CD4-positive, alpha-beta memory T cell (primary cell): ENCODE measurements at regions not wholly inside any gene's neighbourhood (a gene's known extent, or its start where the extent isn't known, plus 50 kb on each side); places are given as distances from the start of the nearest gene placed in this dataset.

ENCODE experiments used
- CTCF ChIA-PET: fragments of 350-600 bp; sonication (Branson Sonifier 250); formaldehyde crosslinking; loops from one replicate; lab custom pipeline; 2021; ENCODE audit warnings: inconsistent platforms; ENCODE audit not compliant: partially characterized antibody; lab: Charles Lee
- POLR2A ChIA-PET: fragments of 350-600 bp; sonication (Branson Sonifier 250); formaldehyde crosslinking; loops from one replicate; lab custom pipeline; 2021; ENCODE audit not compliant: partially characterized antibody; lab: Charles Lee
- DNase-seq, 5 donors: peaks; one replicate each; pipeline versions ENCODE4 v3.0.0 to v3.0.0-alpha.2; 2020 to 2022; ENCODE audit warnings: mixed read lengths in 1 of 5
- H3K27ac ChIP-seq: one replicate; pipeline ENCODE4 v1.7.0; 2013; ENCODE audit warnings: low read depth, low read length
- H3K27me3 ChIP-seq: 2 replicates; pipeline ENCODE4 v1.7.0; 2013; ENCODE audit warnings: mild to moderate bottlenecking, low read length, moderate library complexity; ENCODE audit not compliant: insufficient read depth
- H3K36me3 ChIP-seq: 2 replicates; pipeline ENCODE4 v1.7.0; 2013; ENCODE audit warnings: mild to moderate bottlenecking, low read length, moderate library complexity; ENCODE audit not compliant: insufficient read depth
- H3K4me1 ChIP-seq: 2 replicates; pipeline ENCODE4 v1.7.0; 2013; ENCODE audit warnings: mild to moderate bottlenecking, low read length, moderate library complexity; ENCODE audit not compliant: insufficient read depth
- H3K4me3 ChIP-seq, 2 donors: one replicate each; pipeline ENCODE4 v1.7.0; 2013; ENCODE audit warnings: low read length in 2 of 2, mild to moderate bottlenecking in 1 of 2
- H3K9me3 ChIP-seq, 2 donors: one replicate each; pipeline ENCODE4 v1.7.0; 2013; ENCODE audit warnings: low read length in 2 of 2, control low read depth in 1 of 2; ENCODE audit not compliant: control insufficient read depth in 1 of 2
- H3K27ac Mint-ChIP-seq, 7 donors: one replicate each; pipeline ENCODE4 v1.8.0; 2020 to 2021; ENCODE audit warnings: mixed read lengths in 7 of 7, mild to moderate bottlenecking in 6 of 7, inconsistent platforms in 3 of 7, moderate library complexity in 3 of 7
- H3K27me3 Mint-ChIP-seq, 2 donors: one replicate each; pipeline ENCODE4 v1.8.0; 2020 to 2021; ENCODE audit warnings: mixed read lengths in 2 of 2
- H3K36me3 Mint-ChIP-seq, 2 donors: one replicate each; pipeline ENCODE4 v1.8.0; 2020 to 2021; ENCODE audit warnings: mixed read lengths in 2 of 2, inconsistent platforms in 1 of 2, mild to moderate bottlenecking in 1 of 2
- H3K4me1 Mint-ChIP-seq, 4 donors: one replicate each; pipeline ENCODE4 v1.8.0; 2020 to 2021; ENCODE audit warnings: mixed read lengths in 4 of 4, mild to moderate bottlenecking in 1 of 4
- H3K4me3 Mint-ChIP-seq, 8 donors: one replicate each; pipeline ENCODE4 v1.8.0; 2020 to 2021; ENCODE audit warnings: mixed read lengths in 8 of 8, mild to moderate bottlenecking in 7 of 8, moderate library complexity in 6 of 8, inconsistent platforms in 3 of 8
- H3K9me3 Mint-ChIP-seq, 8 donors: one replicate each; pipeline ENCODE4 v1.8.0; 2020 to 2021; ENCODE audit warnings: mixed read lengths in 8 of 8, mild to moderate bottlenecking in 5 of 8, inconsistent platforms in 3 of 8, moderate library complexity in 1 of 8
- intact Hi-C: fragments of 100-400 bp; cut with micrococcal nuclease; formaldehyde crosslinking; loops from one replicate; pipeline ENCODE4 v1.15.1; 2023

DNA sequence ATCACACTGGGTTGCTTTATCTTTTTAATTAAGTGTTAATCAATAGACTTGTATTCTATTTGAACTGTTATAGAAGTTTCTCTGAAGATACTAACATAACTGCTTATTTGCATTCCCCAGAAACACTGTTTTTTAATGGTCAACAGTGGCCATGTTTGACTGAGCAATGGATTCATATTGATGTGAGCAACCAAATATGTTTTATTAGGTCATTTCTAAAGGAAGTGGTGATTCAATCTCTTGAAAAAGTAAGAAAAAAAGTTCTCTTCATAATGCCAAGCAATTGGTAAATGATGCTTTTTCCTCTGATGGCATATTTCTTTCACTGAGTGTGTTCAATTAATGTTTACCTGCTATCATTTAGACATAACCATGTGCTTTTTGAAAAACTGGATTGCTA, 593.0 kb upstream of the CITED2 start:
- Mint-ChIP-seq H3K36me3 (no peaks in the 10 kb centered on the region), H3K27ac (no peak overlapping the region), H3K27me3 (peaks cover 0 to 3% of the 10 kb centered on the region in 2 donors), H3K9me3 (no peaks in the 10 kb centered on the region), H3K4me3 (no peak overlapping the region), H3K4me1 (no peaks in the 10 kb centered on the region)
- ChIA-PET CTCF (no interaction called here), POLR2A (no interaction called here)
- intact Hi-C loops: no loop called here
- DNase-seq: no peak
- no peak overlapping the region for H3K27ac ChIP-seq
- no peaks in the 10 kb centered on the region for H3K36me3 ChIP-seq
- H3K4me1 ChIP-seq: no peaks in the 10 kb centered on the region
- H3K4me3 ChIP-seq: no peak overlapping the region
- no peaks in the 10 kb centered on the region for H3K9me3 ChIP-seq
- H3K27me3 ChIP-seq: no peaks in the 10 kb centered on the region

GRCh38 chr6:139965393-139965792, 590.9 kb upstream of the CITED2 start:
- POLR2A ChIA-PET: no interaction called here
- Mint-ChIP-seq H3K36me3 (no peaks in the 10 kb centered on the region), H3K4me3 (no peak overlapping the region), H3K27ac (no peak overlapping the region), H3K9me3 (no peaks in the 10 kb centered on the region), H3K4me1 (no peaks in the 10 kb centered on the region), H3K27me3 (peaks cover 0 to 3% of the 10 kb centered on the region in 2 donors)
- Histone ChIP-seq H3K9me3 (no peaks in the 10 kb centered on the region), H3K36me3 (no peaks in the 10 kb centered on the region), H3K4me3 (no peak overlapping the region), H3K27me3 (no peaks in the 10 kb centered on the region), H3K27ac (no peak overlapping the region), H3K4me1 (no peaks in the 10 kb centered on the region)
- intact Hi-C loops: no loop called here
- no peak for DNase-seq
- CTCF ChIA-PET: no interaction called here

GRCh38 chr6:139964737-139965136, 590.3 kb upstream of the CITED2 start:
- H3K27me3 Mint-ChIP-seq: peaks cover 0 to 3% of the 10 kb centered on the region in 2 donors
- Histone ChIP-seq H3K27me3 (no peaks in the 10 kb centered on the region), H3K36me3 (no peaks in the 10 kb centered on the region), H3K4me1 (no peaks in the 10 kb centered on the region), H3K27ac (no peak overlapping the region), H3K4me3 (no peak overlapping the region), H3K9me3 (no peaks in the 10 kb centered on the region)
- H3K4me1 Mint-ChIP-seq: no peaks in the 10 kb centered on the region
- H3K4me3 Mint-ChIP-seq: no peak overlapping the region
- CTCF ChIA-PET: interaction anchor here (0.5 to 1.2 kb wide), 2 partner anchors 99 to 595 kb away, joined by 3 read pairs; no protein-coding TSS in a partner anchor
- H3K36me3 Mint-ChIP-seq: no peaks in the 10 kb centered on the region
- intact Hi-C loops: no loop called here
- POLR2A ChIA-PET: no interaction called here
- H3K9me3 Mint-ChIP-seq: no peaks in the 10 kb centered on the region
- DNase-seq: no peak
- H3K27ac Mint-ChIP-seq: no peak overlapping the region

DNA sequence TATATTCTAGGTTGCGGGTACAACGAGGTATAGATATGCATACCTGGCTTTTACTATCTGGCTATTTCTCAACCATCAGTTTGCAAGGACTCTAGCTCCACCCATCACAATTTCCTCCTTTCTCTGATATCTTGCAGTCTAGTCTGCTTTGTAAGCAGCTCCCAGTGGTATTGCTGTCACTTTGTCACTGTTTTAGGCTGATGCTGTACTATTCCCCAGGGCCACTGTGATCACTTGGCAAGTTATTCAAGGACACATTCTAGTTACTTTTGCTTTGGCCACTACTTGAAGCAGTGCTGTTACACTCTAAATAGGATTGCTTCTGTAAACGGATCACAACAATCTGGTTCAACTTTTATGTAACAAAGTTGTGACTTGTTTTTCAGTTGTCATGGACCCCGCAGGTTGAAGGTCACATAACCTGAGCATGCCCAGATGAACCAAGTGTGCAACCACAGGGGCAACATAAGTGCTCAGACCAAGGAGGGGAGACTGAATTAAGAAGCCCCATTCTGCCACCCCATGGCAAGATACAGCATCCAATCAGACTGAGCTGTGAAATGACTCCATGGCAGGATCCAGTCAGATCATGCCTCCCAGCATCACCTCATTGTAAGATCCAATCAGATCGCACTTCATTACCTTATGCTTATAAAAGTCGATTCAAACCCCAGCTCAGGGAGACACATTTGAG, 588.4 kb upstream of the CITED2 start:
- Histone ChIP-seq H3K27ac (no peak overlapping the region), H3K36me3 (no peaks in the 10 kb centered on the region), H3K9me3 (no peaks in the 10 kb centered on the region), H3K4me1 (no peaks in the 10 kb centered on the region), H3K27me3 (no peaks in the 10 kb centered on the region), H3K4me3 (no peak overlapping the region)
- POLR2A ChIA-PET: no interaction called here
- Mint-ChIP-seq H3K4me3 (no peak overlapping the region), H3K4me1 (no peaks in the 10 kb centered on the region), H3K27me3 (no peaks in the 10 kb centered on the region), H3K9me3 (no peaks in the 10 kb centered on the region), H3K27ac (no peak overlapping the region), H3K36me3 (no peaks in the 10 kb centered on the region)
- CTCF ChIA-PET: interaction anchor here (0.7 kb wide), 1 partner anchor 593 kb away, joined by 3 read pairs; no protein-coding TSS in a partner anchor
- DNase-seq: no peak
- intact Hi-C loops: no loop called here

DNA sequence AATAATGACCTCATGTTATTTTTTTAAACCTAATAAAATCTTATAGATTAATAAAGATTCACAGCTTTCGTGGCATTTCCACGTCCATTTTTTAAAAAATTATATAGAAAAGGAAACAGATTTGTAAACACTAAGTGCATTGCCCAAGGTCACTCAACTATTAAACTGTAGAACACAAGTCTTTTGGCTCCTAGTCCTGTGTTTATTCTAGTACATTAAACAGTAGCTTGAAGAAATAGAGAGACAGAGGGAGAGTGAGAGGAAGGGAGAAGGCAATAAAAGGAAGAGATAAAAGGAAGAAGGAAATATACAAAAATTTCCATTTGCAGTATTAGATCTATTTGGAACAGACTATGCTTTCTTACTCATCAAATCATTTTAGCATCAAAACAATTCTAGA, 586.7 kb upstream of the CITED2 start:
- Histone ChIP-seq H3K4me1 (no peaks in the 10 kb centered on the region), H3K36me3 (no peaks in the 10 kb centered on the region), H3K27ac (no peak overlapping the region), H3K4me3 (no peak overlapping the region), H3K27me3 (no peaks in the 10 kb centered on the region), H3K9me3 (no peaks in the 10 kb centered on the region)
- Mint-ChIP-seq H3K9me3 (no peaks in the 10 kb centered on the region), H3K36me3 (no peaks in the 10 kb centered on the region), H3K4me1 (no peaks in the 10 kb centered on the region), H3K27me3 (no peaks in the 10 kb centered on the region), H3K27ac (no peak overlapping the region), H3K4me3 (no peak overlapping the region)
- ChIA-PET CTCF (no interaction called here), POLR2A (no interaction called here)
- DNase-seq: no peak
- intact Hi-C loops: no loop called here

GRCh38 chr6:139960671-139961070, 586.2 kb upstream of the CITED2 start:
- H3K9me3 ChIP-seq: no peaks in the 10 kb centered on the region
- no peaks in the 10 kb centered on the region for H3K27me3 ChIP-seq
- H3K27ac Mint-ChIP-seq: no peak overlapping the region
- DNase-seq: no peak
- no peak overlapping the region for H3K27ac ChIP-seq
- POLR2A ChIA-PET: no interaction called here
- no peaks in the 10 kb centered on the region for H3K36me3 ChIP-seq
- H3K9me3 Mint-ChIP-seq: no peaks in the 10 kb centered on the region
- H3K4me1 ChIP-seq: no peaks in the 10 kb centered on the region
- CTCF ChIA-PET: no interaction called here
- intact Hi-C loops: no loop called here
- H3K4me1 Mint-ChIP-seq: no peaks in the 10 kb centered on the region
- H3K27me3 Mint-ChIP-seq: no peaks in the 10 kb centered on the region
- no peak overlapping the region for H3K4me3 Mint-ChIP-seq
- no peak overlapping the region for H3K4me3 ChIP-seq
- H3K36me3 Mint-ChIP-seq: no peaks in the 10 kb centered on the region

- no peaks in the 10 kb centered on the region for H3K36me3 Mint-ChIP-seq
- Histone ChIP-seq H3K4me3 (no peak overlapping the region), H3K9me3 (no peaks in the 10 kb centered on the region), H3K4me1 (no peaks in the 10 kb centered on the region), H3K36me3 (no peaks in the 10 kb centered on the region), H3K27me3 (no peaks in the 10 kb centered on the region), H3K27ac (no peak overlapping the region)
- no peaks in the 10 kb centered on the region for H3K4me1 Mint-ChIP-seq
- ChIA-PET CTCF (no interaction called here), POLR2A (no interaction called here)
- peaks cover 0 to 13% (median 8%) of the 10 kb centered on the region in 8 donors for H3K9me3 Mint-ChIP-seq
- H3K27ac Mint-ChIP-seq: no peak overlapping the region
- DNase-seq: no peak
- intact Hi-C loops: no loop called here
- H3K27me3 Mint-ChIP-seq: peaks cover 2% of the 10 kb centered on the region in 2 donors
- H3K4me3 Mint-ChIP-seq: no peak overlapping the region
These were observed 581.1 kb upstream of the CITED2 start for GRCh38 chr6:139955366-139956155.
